PC-3 (cell line): ENCODE measurements at regions not wholly inside any gene's neighbourhood (a gene's known extent, or its start where the extent isn't known, plus 50 kb on each side); places are given as distances from the start of the nearest gene placed in this dataset.

Experiments
- ATAC-seq: fragments of 200-7000 bp; cut with Tn5 transposase; 2 replicates; pipeline ENCODE4 v1.9.1; 2020; ENCODE audit warnings: mild to moderate bottlenecking, moderate library complexity
- BruUV-seq: library from RNA; stranded (reverse); fragments of 400-500 nt; replicated peaks from 2 replicates; lab custom pipeline; 2021; lab: Mats Ljungman, UMichigan
- CTCF ChIA-PET: fragments of 300-600 bp; sonication (Branson Sonifier 250); formaldehyde crosslinking; loops from one replicate; lab custom pipeline; 2022; ENCODE audit warnings: antibody characterized with exemption; lab: Charles Lee
- POLR2A ChIA-PET: fragments of 300-600 bp; sonication (Branson Sonifier 250); formaldehyde crosslinking; loops from one replicate; lab custom pipeline; 2022; ENCODE audit warnings: antibody characterized with exemption; ENCODE audit not compliant: unreplicated experiment; lab: Charles Lee
- DNase-seq: peaks from one replicate; pipeline ENCODE4 v3.0.0-alpha.2; 2015
- H2AFZ ChIP-seq: fragments of 300-600 bp; sonication (generic); 2 replicates; pipeline ENCODE4 v1.6.0; 2016; ENCODE audit warnings: antibody characterized with exemption, low read length
- H3F3A ChIP-seq: fragments of 300-600 bp; sonication (generic); one replicate; pipeline ENCODE4 v1.6.0; 2017; ENCODE audit warnings: antibody characterized with exemption, low read length, control low read depth, mild to moderate bottlenecking; ENCODE audit not compliant: unreplicated experiment
- H3K27ac ChIP-seq: fragments of 300-600 bp; sonication (generic); 2 replicates; pipeline ENCODE4 v1.5.1; 2016; ENCODE audit warnings: mild to moderate bottlenecking, low read length
- H3K27me3 ChIP-seq: fragments of 300-600 bp; sonication (generic); 2 replicates; pipeline ENCODE4 v1.6.1; 2016; ENCODE audit warnings: low read length, mixed read lengths
- H3K36me3 ChIP-seq: fragments of 300-600 bp; sonication (generic); 2 replicates; pipeline ENCODE4 v1.6.1; 2016; ENCODE audit warnings: low read depth, mixed run types, low read length, mixed read lengths
- H3K4me1 ChIP-seq: fragments of 300-600 bp; sonication (generic); 2 replicates; pipeline ENCODE4 v1.5.1; 2016; ENCODE audit warnings: low read length; ENCODE audit not compliant: insufficient read depth
- H3K4me2 ChIP-seq: fragments of 300-600 bp; sonication (generic); 2 replicates; pipeline ENCODE4 v1.6.0; 2016; ENCODE audit warnings: low read length
- H3K4me3 ChIP-seq: fragments of 300-600 bp; sonication (generic); 2 replicates; pipeline ENCODE4 v1.5.1; 2016; ENCODE audit warnings: mild to moderate bottlenecking, low read length, mixed read lengths
- H3K79me2 ChIP-seq: fragments of 300-600 bp; sonication (generic); 2 replicates; pipeline ENCODE4 v1.6.1; 2017; ENCODE audit warnings: low read length, mixed read lengths
- H3K9ac ChIP-seq: fragments of 300-600 bp; sonication (generic); 2 replicates; pipeline ENCODE4 v1.6.0; 2016; ENCODE audit warnings: mild to moderate bottlenecking, low read length
- H3K9me2 ChIP-seq: fragments of 300-600 bp; sonication (generic); replicated peaks from 2 replicates; pipeline ENCODE4 v1.6.1; 2016; ENCODE audit warnings: mixed run types, low read length, mixed read lengths
- H3K9me3 ChIP-seq: fragments of 300-600 bp; sonication (generic); 2 replicates; pipeline ENCODE4 v1.6.1; 2016; ENCODE audit warnings: low read length, mixed read lengths
- H4K20me1 ChIP-seq: fragments of 300-600 bp; sonication (generic); 2 replicates; pipeline ENCODE4 v1.6.1; 2016; ENCODE audit warnings: low read length, mixed read lengths
- EZH2 ChIP-seq: fragments of 300-600 bp; sonication (generic); IDR thresholded peaks from one replicate; pipeline ENCODE4 v1.6.1; 2017; ENCODE audit warnings: antibody characterized with exemption, mild to moderate bottlenecking, low read length; ENCODE audit not compliant: unreplicated experiment
- EZH2phosphoT487 ChIP-seq: fragments of 300-600 bp; sonication (generic); IDR thresholded peaks from 2 replicates; pipeline ENCODE4 v1.6.1; 2018; ENCODE audit warnings: mild to moderate bottlenecking, antibody characterized with exemption, low read length, borderline replicate concordance
- intact Hi-C: fragments of 100-400 bp; cut with micrococcal nuclease; formaldehyde crosslinking; loops from 2 replicates; pipeline ENCODE4 v1.9.0; 2023
- TF ChIP-seq, protein P1 (sequence below): fragments of 300-600 bp; sonication (generic); conservative IDR thresholded peaks from 2 replicates; pipeline ENCODE4 v1.5.1; 2017; ENCODE audit warnings: antibody characterized with exemption, low read depth, mild to moderate bottlenecking, low read length

DNA sequence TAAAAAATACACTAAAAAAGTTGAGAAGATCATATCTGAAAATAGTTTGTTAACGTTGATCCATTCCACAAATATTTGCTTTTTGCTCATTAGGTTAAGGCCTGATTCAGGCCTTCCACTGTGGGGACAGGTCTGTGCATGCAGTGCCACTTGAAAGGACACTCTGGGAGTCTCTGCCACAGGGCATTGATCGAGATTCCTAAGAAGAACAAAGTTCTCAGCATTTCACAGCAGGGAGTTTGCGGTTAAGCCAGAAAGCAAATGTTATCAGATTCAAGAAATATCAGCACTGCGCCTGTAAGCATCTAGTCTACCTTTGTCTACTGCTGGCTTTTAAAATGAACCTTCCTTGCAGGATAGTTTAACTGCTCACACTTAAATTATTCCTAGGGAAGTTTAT, 62.2 kb upstream of the TNIP3 start:
- peaks cover 13% of the 10 kb centered on the region for H3K27me3 ChIP-seq
- TF ChIP-seq EZH2 = no peak
- no peak for TF ChIP-seq EZH2phosphoT487
- TF ChIP-seq, protein P1, sequence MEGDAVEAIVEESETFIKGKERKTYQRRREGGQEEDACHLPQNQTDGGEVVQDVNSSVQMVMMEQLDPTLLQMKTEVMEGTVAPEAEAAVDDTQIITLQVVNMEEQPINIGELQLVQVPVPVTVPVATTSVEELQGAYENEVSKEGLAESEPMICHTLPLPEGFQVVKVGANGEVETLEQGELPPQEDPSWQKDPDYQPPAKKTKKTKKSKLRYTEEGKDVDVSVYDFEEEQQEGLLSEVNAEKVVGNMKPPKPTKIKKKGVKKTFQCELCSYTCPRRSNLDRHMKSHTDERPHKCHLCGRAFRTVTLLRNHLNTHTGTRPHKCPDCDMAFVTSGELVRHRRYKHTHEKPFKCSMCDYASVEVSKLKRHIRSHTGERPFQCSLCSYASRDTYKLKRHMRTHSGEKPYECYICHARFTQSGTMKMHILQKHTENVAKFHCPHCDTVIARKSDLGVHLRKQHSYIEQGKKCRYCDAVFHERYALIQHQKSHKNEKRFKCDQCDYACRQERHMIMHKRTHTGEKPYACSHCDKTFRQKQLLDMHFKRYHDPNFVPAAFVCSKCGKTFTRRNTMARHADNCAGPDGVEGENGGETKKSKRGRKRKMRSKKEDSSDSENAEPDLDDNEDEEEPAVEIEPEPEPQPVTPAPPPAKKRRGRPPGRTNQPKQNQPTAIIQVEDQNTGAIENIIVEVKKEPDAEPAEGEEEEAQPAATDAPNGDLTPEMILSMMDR = no peak
- DNase-seq = no peak
- H3K27ac ChIP-seq = no peak overlapping the region
- H4K20me1 ChIP-seq = no peaks in the 10 kb centered on the region
- BruUV-seq = no TSS peak
- POLR2A ChIA-PET = no interaction called here
- no peaks in the 10 kb centered on the region for H3K9me2 ChIP-seq
- no peak overlapping the region for H3K9ac ChIP-seq
- H3K36me3 ChIP-seq = no peaks in the 10 kb centered on the region
- H3K4me1 ChIP-seq = no peaks in the 10 kb centered on the region
- no peaks in the 10 kb centered on the region for H3F3A ChIP-seq
- no peaks in the 10 kb centered on the region for H3K79me2 ChIP-seq
- ATAC-seq = no peak
- no peak overlapping the region for H2AFZ ChIP-seq
- H3K9me3 ChIP-seq = no peaks in the 10 kb centered on the region
- H3K4me3 ChIP-seq = no peak overlapping the region
- CTCF ChIA-PET = no interaction called here
- H3K4me2 ChIP-seq = no peak overlapping the region
- intact Hi-C loops = no loop called here

DNA sequence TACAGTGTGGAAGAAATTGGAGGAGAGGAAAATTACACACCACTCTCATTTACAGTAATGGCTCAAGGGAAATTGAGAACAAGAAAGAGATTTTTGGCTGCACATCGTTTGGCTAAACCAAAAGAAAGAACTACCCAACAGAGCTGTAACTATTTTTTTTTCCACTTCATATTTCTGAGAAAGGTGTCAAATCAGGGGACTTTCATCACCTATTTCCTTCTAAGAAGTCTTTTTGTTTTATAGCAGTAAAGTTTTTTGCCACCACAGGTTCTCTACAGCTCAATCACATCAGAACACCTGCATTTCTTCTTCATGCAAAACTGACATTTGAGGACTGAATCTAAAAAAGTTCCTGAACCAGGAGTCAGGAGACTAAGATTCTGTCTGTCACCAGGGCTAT, 57.5 kb upstream of the TNIP3 start:
- intact Hi-C loops = no loop called here
- CTCF ChIA-PET = interaction anchor here (0.7 kb wide), 1 partner anchor 1662 kb away, joined by 4 read pairs; no protein-coding TSS in a partner anchor
- Histone ChIP-seq H3K79me2 (no peaks in the 10 kb centered on the region), H3K4me3 (no peak overlapping the region), H2AFZ (no peak overlapping the region), H3K4me1 (no peaks in the 10 kb centered on the region), H3K27me3 (peaks cover 33% of the 10 kb centered on the region), H3K4me2 (no peak overlapping the region), H3K36me3 (no peaks in the 10 kb centered on the region), H3K27ac (no peak overlapping the region), H3K9me3 (no peaks in the 10 kb centered on the region), H3K9ac (no peak overlapping the region), H3K9me2 (no peaks in the 10 kb centered on the region), H3F3A (no peaks in the 10 kb centered on the region), H4K20me1 (no peaks in the 10 kb centered on the region)
- TF ChIP-seq EZH2phosphoT487 (no peak), EZH2 (no peak)
- TF ChIP-seq, protein P1 = no peak
- no TSS peak for BruUV-seq
- ATAC-seq (no peak), DNase-seq (no peak)
- POLR2A ChIA-PET = no interaction called here

DNA sequence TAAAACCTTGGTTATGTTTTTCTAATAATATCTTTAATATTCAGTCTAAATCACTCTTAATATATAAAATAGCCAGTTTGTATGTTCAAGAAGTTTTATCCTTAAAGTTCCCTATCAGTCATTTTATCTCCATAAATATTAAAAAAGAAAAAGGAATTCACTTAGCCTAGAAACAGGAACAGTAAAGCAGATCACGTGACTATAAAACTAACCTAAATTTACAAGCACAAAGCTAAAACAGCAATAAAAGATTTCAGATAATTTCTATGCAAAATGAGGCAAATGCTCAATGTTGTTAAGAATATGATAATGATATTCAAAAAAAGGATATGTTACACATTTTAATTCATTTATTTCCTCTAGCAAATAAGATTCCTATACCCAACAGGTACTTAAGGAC, 57.1 kb upstream of the TNIP3 start:
- Histone ChIP-seq H3K9me3 (no peaks in the 10 kb centered on the region), H3K4me2 (no peak overlapping the region), H4K20me1 (no peaks in the 10 kb centered on the region), H3K36me3 (no peaks in the 10 kb centered on the region), H3K79me2 (no peaks in the 10 kb centered on the region), H3K4me1 (no peaks in the 10 kb centered on the region), H2AFZ (no peak overlapping the region), H3K27ac (no peak overlapping the region), H3K27me3 (peaks cover 37% of the 10 kb centered on the region), H3F3A (no peaks in the 10 kb centered on the region), H3K9me2 (no peaks in the 10 kb centered on the region), H3K9ac (no peak overlapping the region), H3K4me3 (no peak overlapping the region)
- no peak for TF ChIP-seq EZH2
- TF ChIP-seq EZH2phosphoT487 = no peak
- TF ChIP-seq, protein P1 = no peak
- intact Hi-C loops = no loop called here
- DNase-seq (no peak), ATAC-seq (no peak)
- BruUV-seq = no TSS peak
- CTCF ChIA-PET = no interaction called here
- POLR2A ChIA-PET = interaction anchor here (0.6 kb wide), 1 partner anchor 98 kb away, joined by 4 read pairs; no protein-coding TSS in a partner anchor
